GM10248 (cell line): ENCODE measurements at regions not wholly inside any gene's neighbourhood (a gene's known extent, or its start where the extent isn't known, plus 50 kb on each side); places are given as distances from the start of the nearest gene placed in this dataset.

Experiments
- CTCF ChIA-PET: fragments of 300-600 bp; sonication (Branson Sonifier 250); formaldehyde crosslinking; extraction: SDS; loops from one replicate; lab custom pipeline; 2021; ENCODE audit warnings: antibody characterized with exemption; lab: Yijun Ruan, JAX
- POLR2A ChIA-PET: fragments of 350-650 bp; sonication (Branson Sonifier 250); formaldehyde crosslinking; extraction: SDS; loops from one replicate; lab custom pipeline; 2020; ENCODE audit warnings: antibody characterized with exemption; lab: Yijun Ruan, JAX
- DNase-seq: peaks from one replicate; pipeline ENCODE4 v3.0.0; 2012; ENCODE audit errors: extremely low spot score
- CTCF ChIP-seq: IDR thresholded peaks from 2 replicates; pipeline ENCODE4 v1.5.1; 2012; ENCODE audit warnings: mild to moderate bottlenecking, low read depth; ENCODE audit errors: extremely low read depth, missing control alignments, control extremely low read depth

- TF ChIP-seq CTCF, result no peak
- ChIA-PET CTCF (no interaction called here), POLR2A (no interaction called here)
- no peak for DNase-seq
Observed at GRCh38 chr6:68443704-68444103, 191.4 kb upstream of the ADGRB3 start.

DNA sequence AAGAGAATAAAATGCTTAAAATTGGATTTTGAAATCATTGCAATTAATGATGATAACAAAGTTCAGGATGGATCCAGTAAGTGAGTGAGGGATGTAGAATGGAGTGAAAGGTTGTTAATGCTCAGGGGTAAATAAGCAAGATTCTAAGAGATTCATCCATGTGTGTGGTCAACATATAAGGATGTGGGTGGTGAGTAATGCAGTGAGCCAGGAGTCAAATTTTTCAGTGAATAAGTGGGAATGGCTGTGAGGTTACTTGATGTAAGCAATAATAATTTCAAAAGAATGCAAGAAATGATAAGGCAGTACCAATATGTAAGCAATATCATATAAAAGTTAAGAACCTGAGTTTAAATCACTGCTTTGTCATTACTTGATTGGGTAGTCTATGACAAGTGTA lies 207.5 kb upstream of the ADGRB3 start:
- ChIA-PET CTCF (no interaction called here), POLR2A (no interaction called here)
- TF ChIP-seq CTCF, result no peak
- DNase-seq, result no peak

DNA sequence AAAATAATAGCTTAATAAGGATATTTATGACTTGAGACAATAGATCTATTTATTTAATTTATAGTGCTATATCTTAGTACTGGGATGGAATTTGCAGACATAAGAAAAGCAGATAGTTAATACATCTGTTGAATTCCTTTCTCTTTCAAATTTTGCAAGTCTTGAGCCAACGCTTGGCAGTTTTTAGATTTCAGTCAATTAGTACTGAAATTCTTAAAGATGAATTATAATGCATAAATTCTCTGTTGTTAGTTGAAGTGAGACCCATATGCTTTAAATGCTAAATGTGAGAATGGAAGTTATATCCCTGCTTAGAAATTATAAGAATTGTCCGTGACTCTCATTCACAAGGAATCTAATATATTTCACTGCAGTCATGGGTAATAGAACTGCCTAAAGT lies 225.1 kb upstream of the ADGRB3 start:
- TF ChIP-seq CTCF, result no peak
- CTCF ChIA-PET, result no interaction called here
- no peak for DNase-seq
- POLR2A ChIA-PET, result no interaction called here

GRCh38 chr6:68400396-68400795 lies 234.7 kb upstream of the ADGRB3 start:
- no peak for TF ChIP-seq CTCF
- ChIA-PET CTCF (interaction anchor here (1.4 kb wide), 1 partner anchor 13 kb away, joined by 3 read pairs; no protein-coding TSS in a partner anchor), POLR2A (no interaction called here)
- no peak for DNase-seq

GRCh38 chr6:68391953-68392352 lies 243.1 kb upstream of the ADGRB3 start:
- POLR2A ChIA-PET, result no interaction called here
- no peak for TF ChIP-seq CTCF
- no peak for DNase-seq
- CTCF ChIA-PET, result no interaction called here

DNA sequence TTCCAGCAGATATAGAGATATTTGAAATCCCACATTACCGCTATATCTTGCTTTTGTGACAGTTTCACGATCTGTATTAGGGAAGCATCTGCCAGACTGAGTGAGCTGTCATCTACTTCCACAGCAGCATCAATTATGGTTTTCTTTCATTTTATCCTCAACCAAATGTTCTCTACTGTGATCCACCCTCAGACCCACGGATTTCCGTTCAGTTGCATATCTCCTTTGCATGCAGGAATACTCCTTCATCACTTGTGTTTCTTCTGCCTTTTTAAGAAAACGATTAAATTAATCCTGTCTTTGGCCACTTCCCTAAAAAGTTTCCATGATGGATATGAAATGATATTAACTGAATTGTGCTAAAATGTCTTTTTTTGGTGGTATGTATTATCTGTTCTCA lies 262.1 kb upstream of the ADGRB3 start:
- ChIA-PET CTCF (no interaction called here), POLR2A (no interaction called here)
- no peak for DNase-seq
- no peak for TF ChIP-seq CTCF

DNA sequence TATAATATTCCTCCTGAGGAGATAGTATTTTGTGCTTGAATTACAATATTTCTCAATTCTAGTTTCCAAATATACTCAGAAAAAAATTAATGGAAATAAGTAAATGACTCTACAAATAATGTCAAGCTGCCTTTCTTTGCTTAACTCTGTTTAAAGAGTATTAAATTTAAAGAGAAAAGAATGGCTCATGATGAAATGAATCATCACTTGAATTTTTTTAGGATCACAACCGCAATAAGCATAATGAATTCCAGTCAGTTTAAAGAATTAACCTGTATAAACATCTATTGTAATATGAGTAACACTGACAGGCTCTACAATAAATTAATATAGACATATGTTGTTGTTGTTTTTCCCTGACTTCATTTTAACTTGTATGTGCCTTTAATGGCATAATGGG lies 266.2 kb upstream of the ADGRB3 start:
- TF ChIP-seq CTCF, result no peak
- ChIA-PET CTCF (no interaction called here), POLR2A (no interaction called here)
- no peak for DNase-seq
